Smooth muscle cell (in vitro differentiated cells): ENCODE measurements at regions not wholly inside any gene's neighbourhood (a gene's known extent, or its start where the extent isn't known, plus 50 kb on each side); places are given as distances from the start of the nearest gene placed in this dataset.
A peak's percentile ranks its signal among the peaks of the same experiment; 100 is the strongest.

Experiments
- DNase-seq: peaks from one replicate; lab custom pipeline; 2025; ENCODE audit not compliant: unreplicated experiment; lab: John Stamatoyannopoulos, UW
- H2AFZ ChIP-seq: fragments of 200-600 bp; sonication (generic); 2 replicates; pipeline ENCODE4 v1.6.0; 2016; ENCODE audit warnings: antibody characterized with exemption, low read depth, mild to moderate bottlenecking
- H3F3A ChIP-seq: fragments of 200-600 bp; sonication (generic); 2 replicates; pipeline ENCODE4 v1.6.0; 2017; ENCODE audit warnings: antibody characterized with exemption, low read depth
- H3K27ac ChIP-seq: fragments of 200-600 bp; sonication (generic); 2 replicates; pipeline ENCODE4 v1.5.1; 2016; ENCODE audit warnings: low read depth, mild to moderate bottlenecking
- H3K27me3 ChIP-seq: fragments of 200-600 bp; sonication (generic); 2 replicates; pipeline ENCODE4 v1.6.1; 2016; ENCODE audit warnings: low read depth, mild to moderate bottlenecking
- H3K36me3 ChIP-seq: fragments of 200-600 bp; sonication (generic); 2 replicates; pipeline ENCODE4 v1.5.1; 2016; ENCODE audit warnings: low read depth
- H3K4me1 ChIP-seq: fragments of 200-600 bp; sonication (generic); 2 replicates; pipeline ENCODE4 v1.5.1; 2016; ENCODE audit warnings: low read depth
- H3K4me2 ChIP-seq: fragments of 200-600 bp; sonication (generic); 2 replicates; pipeline ENCODE4 v1.6.0; 2016; ENCODE audit warnings: mild to moderate bottlenecking
- H3K4me3 ChIP-seq: fragments of 200-600 bp; sonication (generic); 2 replicates; pipeline ENCODE4 v1.5.1; 2016; ENCODE audit warnings: mild to moderate bottlenecking
- H3K79me2 ChIP-seq: fragments of 200-600 bp; sonication (generic); 2 replicates; pipeline ENCODE4 v1.6.0; 2016; ENCODE audit warnings: low read depth, mild to moderate bottlenecking
- H3K9ac ChIP-seq: fragments of 200-600 bp; sonication (generic); 2 replicates; pipeline ENCODE4 v1.6.0; 2016; ENCODE audit warnings: low read depth
- H3K9me3 ChIP-seq: fragments of 200-600 bp; sonication (generic); replicated peaks from 2 replicates; pipeline ENCODE4 v1.5.1; 2016; ENCODE audit warnings: low read depth
- H4K20me1 ChIP-seq: fragments of 200-600 bp; sonication (generic); 2 replicates; pipeline ENCODE4 v1.6.0; 2016; ENCODE audit warnings: low read depth
- whole genome bisulfite sequencing: methylation state at CpG from one replicate; pipeline ENCODE4 v1.1.7; 2016; ENCODE audit warnings: low lambda C conversion rate; 5-methylcytosine and 5-hydroxymethylcytosine counted together
- TF ChIP-seq, protein P1 (sequence below): fragments of 200-600 bp; sonication (generic); IDR thresholded peaks from 2 replicates; pipeline ENCODE4 v1.5.1; 2017; ENCODE audit warnings: borderline replicate concordance, mild to moderate bottlenecking, antibody characterized with exemption; ENCODE audit not compliant: insufficient read depth, poor library complexity, severe bottlenecking

DNA sequence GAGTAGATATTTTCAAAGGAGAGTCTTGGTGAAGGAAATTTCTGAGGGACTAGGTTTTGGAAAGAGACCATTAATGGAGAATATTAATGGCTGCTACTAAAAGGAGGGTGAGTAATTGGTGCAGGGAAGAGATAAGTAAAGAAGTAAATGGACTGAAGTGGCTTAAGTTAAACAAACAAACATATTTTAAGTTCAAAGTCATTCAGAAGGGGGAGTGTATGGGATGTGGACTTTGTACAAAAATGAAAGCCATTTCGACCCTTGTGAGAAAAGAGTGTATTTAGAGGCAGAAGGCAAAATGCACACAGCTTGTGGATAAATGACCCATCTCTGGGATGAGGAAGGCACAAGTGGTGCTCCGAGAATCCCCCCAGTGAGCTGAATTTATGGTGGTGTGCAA lies 171.7 kb downstream of the BACH1 start:
- H3K4me2 ChIP-seq: peak overlapping the region; percentile 44

GRCh38 chr21:29473808-29474207 lies 175.1 kb downstream of the BACH1 start:
- TF ChIP-seq, protein P1, sequence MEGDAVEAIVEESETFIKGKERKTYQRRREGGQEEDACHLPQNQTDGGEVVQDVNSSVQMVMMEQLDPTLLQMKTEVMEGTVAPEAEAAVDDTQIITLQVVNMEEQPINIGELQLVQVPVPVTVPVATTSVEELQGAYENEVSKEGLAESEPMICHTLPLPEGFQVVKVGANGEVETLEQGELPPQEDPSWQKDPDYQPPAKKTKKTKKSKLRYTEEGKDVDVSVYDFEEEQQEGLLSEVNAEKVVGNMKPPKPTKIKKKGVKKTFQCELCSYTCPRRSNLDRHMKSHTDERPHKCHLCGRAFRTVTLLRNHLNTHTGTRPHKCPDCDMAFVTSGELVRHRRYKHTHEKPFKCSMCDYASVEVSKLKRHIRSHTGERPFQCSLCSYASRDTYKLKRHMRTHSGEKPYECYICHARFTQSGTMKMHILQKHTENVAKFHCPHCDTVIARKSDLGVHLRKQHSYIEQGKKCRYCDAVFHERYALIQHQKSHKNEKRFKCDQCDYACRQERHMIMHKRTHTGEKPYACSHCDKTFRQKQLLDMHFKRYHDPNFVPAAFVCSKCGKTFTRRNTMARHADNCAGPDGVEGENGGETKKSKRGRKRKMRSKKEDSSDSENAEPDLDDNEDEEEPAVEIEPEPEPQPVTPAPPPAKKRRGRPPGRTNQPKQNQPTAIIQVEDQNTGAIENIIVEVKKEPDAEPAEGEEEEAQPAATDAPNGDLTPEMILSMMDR: no peak
- Histone ChIP-seq H4K20me1 (no peaks in the 10 kb centered on the region), H3K9ac (no peak overlapping the region), H3K79me2 (no peaks in the 10 kb centered on the region), H3K27me3 (no peaks in the 10 kb centered on the region), H3K4me1 (peaks cover 4% of the 10 kb centered on the region), H3F3A (no peaks in the 10 kb centered on the region), H3K4me2 (no peak overlapping the region), H3K36me3 (no peaks in the 10 kb centered on the region), H3K27ac (no peak overlapping the region), H3K9me3 (no peaks in the 10 kb centered on the region), H3K4me3 (no peak overlapping the region), H2AFZ (no peak overlapping the region)
- WGBS: 96% methylated on average over 2 of the region's 2 CpGs
- no peak for DNase-seq

More for the DNA sequence above, 171.7 kb downstream of the BACH1 start:
- H4K20me1 ChIP-seq: no peaks in the 10 kb centered on the region
- H3K4me3 ChIP-seq: no peak overlapping the region
- H2AFZ ChIP-seq: no peak overlapping the region
- H3K36me3 ChIP-seq: no peaks in the 10 kb centered on the region
- no peaks in the 10 kb centered on the region for H3F3A ChIP-seq
- TF ChIP-seq, protein P1: no peak
- no peaks in the 10 kb centered on the region for H3K27me3 ChIP-seq
- no peak overlapping the region for H3K9ac ChIP-seq
- DNase-seq: no peak
- no peaks in the 10 kb centered on the region for H3K4me1 ChIP-seq
- no peak overlapping the region for H3K27ac ChIP-seq
- H3K79me2 ChIP-seq: no peaks in the 10 kb centered on the region
- no peaks in the 10 kb centered on the region for H3K9me3 ChIP-seq
- 45% methylated on average over 2 of the region's 2 CpGs for WGBS

DNA sequence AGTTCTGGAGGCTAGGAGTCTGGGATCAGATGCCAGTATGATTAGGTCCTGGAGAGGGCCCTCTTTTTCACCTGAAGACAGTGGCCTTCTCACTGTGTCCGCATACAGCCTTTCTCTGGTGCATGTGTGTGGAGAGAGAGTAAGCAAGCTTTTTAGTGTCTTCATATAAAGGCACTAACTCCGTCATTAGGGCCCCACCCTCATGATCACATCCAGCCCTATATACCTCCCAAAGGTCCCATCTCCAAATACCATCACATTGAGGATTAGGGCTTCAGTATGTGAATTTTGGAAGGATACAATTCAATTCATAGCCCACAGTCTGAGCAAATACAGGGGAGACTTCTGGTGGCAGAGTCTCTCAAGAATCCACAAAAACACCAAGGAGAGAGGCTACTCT lies 176.6 kb downstream of the BACH1 start:
- H2AFZ ChIP-seq: no peak overlapping the region
- H4K20me1 ChIP-seq: no peaks in the 10 kb centered on the region
- no peaks in the 10 kb centered on the region for H3K79me2 ChIP-seq
- H3F3A ChIP-seq: no peaks in the 10 kb centered on the region
- no peaks in the 10 kb centered on the region for H3K9me3 ChIP-seq
- H3K36me3 ChIP-seq: no peaks in the 10 kb centered on the region
- no peak overlapping the region for H3K9ac ChIP-seq
- no peak overlapping the region for H3K27ac ChIP-seq
- TF ChIP-seq, protein P1: no peak
- peaks cover 4% of the 10 kb centered on the region for H3K4me1 ChIP-seq
- 94% methylated on average over 2 of the region's 2 CpGs for WGBS
- no peak overlapping the region for H3K4me2 ChIP-seq
- DNase-seq: no peak
- no peaks in the 10 kb centered on the region for H3K27me3 ChIP-seq
- H3K4me3 ChIP-seq: no peak overlapping the region

GRCh38 chr21:29477347-29477746 lies 178.6 kb downstream of the BACH1 start:
- H3F3A ChIP-seq: no peaks in the 10 kb centered on the region
- 73% methylated on average over 5 of the region's 5 CpGs for WGBS
- H3K36me3 ChIP-seq: no peaks in the 10 kb centered on the region
- peaks cover 4% of the 10 kb centered on the region for H3K4me1 ChIP-seq
- no peak overlapping the region for H3K4me3 ChIP-seq
- no peak overlapping the region for H3K4me2 ChIP-seq
- H2AFZ ChIP-seq: no peak overlapping the region
- no peaks in the 10 kb centered on the region for H3K27me3 ChIP-seq
- DNase-seq: no peak
- H3K9me3 ChIP-seq: no peaks in the 10 kb centered on the region
- no peaks in the 10 kb centered on the region for H4K20me1 ChIP-seq
- H3K27ac ChIP-seq: no peak overlapping the region
- no peak overlapping the region for H3K9ac ChIP-seq
- no peaks in the 10 kb centered on the region for H3K79me2 ChIP-seq
- TF ChIP-seq, protein P1: no peak
